ENCODE measurements at regions not wholly inside any gene's neighbourhood (a gene's known extent, or its start where the extent isn't known, plus 50 kb on each side); places are given as distances from the start of the nearest gene placed in this dataset.

GRCh38 chr13:88862095-88862620, 1191.0 kb downstream of the SLITRK5 start:
- TF ChIP-seq USF2 (IDR thresholded peaks at IDR 0.05; ENCODE audit: low read depth, low read length) (no peak), BHLHE40 (IDR thresholded peaks at IDR 0.05; ENCODE audit: low read depth, low read length) (no peak), POLR2A (IDR thresholded peaks at IDR 0.05; ENCODE audit: low read depth, low read length) (no peak), MAZ (IDR thresholded peaks at IDR 0.05; ENCODE audit: borderline replicate concordance, low read depth, low read length) (no peak), RFX5 (IDR thresholded peaks at IDR 0.05; ENCODE audit: low read depth, low read length) (no peak), RAD21 (IDR thresholded peaks at IDR 0.05; ENCODE audit: low read length) (no peak), MXI1 (IDR thresholded peaks at IDR 0.05; ENCODE audit: borderline replicate concordance, low read depth, low read length) (no peak), SMC3 (IDR thresholded peaks at IDR 0.05; ENCODE audit: low read depth, low read length) (no peak), CEBPB (IDR thresholded peaks at IDR 0.05; ENCODE audit: low read depth, low read length) (no peak), MAFK (IDR thresholded peaks at IDR 0.05; ENCODE audit: low read depth, low read length) (no peak), ELK1 (IDR thresholded peaks at IDR 0.05; ENCODE audit: borderline replicate concordance, low read depth, low read length) (no peak)
- TF ChIP-seq, protein P1, sequence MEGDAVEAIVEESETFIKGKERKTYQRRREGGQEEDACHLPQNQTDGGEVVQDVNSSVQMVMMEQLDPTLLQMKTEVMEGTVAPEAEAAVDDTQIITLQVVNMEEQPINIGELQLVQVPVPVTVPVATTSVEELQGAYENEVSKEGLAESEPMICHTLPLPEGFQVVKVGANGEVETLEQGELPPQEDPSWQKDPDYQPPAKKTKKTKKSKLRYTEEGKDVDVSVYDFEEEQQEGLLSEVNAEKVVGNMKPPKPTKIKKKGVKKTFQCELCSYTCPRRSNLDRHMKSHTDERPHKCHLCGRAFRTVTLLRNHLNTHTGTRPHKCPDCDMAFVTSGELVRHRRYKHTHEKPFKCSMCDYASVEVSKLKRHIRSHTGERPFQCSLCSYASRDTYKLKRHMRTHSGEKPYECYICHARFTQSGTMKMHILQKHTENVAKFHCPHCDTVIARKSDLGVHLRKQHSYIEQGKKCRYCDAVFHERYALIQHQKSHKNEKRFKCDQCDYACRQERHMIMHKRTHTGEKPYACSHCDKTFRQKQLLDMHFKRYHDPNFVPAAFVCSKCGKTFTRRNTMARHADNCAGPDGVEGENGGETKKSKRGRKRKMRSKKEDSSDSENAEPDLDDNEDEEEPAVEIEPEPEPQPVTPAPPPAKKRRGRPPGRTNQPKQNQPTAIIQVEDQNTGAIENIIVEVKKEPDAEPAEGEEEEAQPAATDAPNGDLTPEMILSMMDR (conservative IDR thresholded peaks at IDR 0.05; ENCODE audit: low read depth, low read length): no peak

Measured in IMR-90 (cell line).